Endothelial cell of hepatic sinusoid (primary cell): ENCODE measurements at regions not wholly inside any gene's neighbourhood (a gene's known extent, or its start where the extent isn't known, plus 50 kb on each side); places are given as distances from the start of the nearest gene placed in this dataset.
"Not testable (repeated sequence)": the region's sequence is repeated elsewhere in the genome, so short reads cannot be mapped to it uniquely, and the experiment has no call there.

Source experiments
- in situ Hi-C: cut with HindIII; loops from 2 replicates; pipeline ENCODE4 v1.10.0; 2017; ENCODE audit warnings: low sequenced_read_pairs

DNA sequence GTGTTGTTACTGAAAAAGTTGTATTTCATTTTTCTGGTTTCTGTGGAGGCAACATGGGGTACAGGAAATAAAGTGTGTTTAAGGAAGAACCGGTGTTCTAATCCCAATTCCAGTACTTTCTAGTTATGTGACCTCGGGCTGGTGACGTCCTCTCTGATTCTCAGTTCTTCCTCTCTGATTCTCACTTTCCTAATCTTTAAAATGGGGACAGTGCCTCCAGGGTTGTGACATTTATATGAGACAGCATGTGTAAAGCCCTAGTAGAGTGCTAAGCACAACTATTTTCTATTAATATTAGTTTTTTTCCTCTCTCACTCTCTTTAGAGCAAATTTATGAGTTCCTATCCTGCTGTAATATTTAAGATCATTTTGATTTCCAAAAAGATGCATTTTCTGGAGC lies 50.9 kb upstream of the PTPDC1 start:
- in situ Hi-C loops, result no loop called here

- in situ Hi-C loops, result no loop called here
Measured at GRCh38 chr9:94031946-94032345, 52.3 kb upstream of the PTPDC1 start.

DNA sequence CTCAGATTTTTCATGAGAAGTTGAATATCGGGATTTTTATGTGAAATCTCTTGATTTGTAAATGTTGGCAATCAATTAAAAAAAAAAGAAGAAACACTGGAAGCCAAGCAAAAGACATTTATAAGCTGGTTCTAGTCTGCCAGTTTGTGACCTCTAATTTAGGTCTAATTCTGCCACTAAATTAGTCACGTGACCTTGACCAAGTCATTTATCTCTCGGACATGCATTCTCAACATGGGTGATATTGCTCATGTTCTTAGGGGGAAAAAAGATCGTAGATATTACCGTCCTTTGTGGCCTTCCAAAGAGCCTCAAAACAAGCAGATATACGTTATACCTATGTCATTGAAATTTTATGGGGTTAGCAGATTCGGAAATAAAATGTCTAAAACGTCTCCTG lies 52.9 kb upstream of the PTPDC1 start:
- in situ Hi-C loops, result no loop called here

DNA sequence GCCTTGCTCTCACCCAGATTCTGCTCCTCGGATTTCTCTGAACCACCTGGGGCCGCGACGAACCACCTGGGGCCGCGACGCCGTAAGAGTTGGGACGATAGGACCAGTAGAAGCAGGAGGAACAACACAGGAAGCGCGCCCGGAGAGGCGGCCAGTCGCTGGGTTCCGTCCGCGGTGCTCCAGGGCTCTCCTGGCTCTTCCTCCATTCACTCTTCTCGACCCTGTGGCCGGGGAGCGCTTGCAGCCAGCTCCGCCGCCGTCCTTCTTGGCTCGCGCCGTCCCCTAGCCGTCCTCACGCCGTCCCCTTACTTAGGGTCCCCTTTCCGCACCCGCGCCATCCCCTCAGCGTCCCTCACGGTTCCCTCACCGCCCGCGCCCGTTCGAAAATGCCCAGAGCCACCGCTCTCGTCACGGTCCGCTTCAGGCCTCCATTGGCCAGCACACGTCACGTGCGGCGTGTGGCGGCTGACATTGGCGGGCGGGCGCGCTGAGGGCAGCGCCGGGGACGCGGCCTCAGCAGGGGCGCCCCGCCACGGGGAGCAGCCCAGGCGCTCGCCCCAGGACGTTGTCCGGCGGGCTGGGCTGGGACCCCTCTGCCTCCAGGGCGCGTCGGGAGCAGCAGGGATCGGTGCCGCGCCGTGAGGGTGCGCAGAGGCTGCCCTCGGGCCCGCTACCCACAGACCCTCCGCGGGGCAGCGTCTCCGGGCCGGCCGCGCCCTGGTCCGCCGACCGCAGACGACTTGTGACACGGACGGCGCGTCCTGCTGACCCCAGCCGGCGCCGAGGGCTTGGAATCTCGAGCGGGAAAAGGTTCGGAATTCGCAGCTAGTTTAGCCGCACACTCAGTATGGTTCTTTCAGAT lies 53.7 kb upstream of the PTPDC1 start:
- in situ Hi-C loops, result no loop called here

GRCh38 chr9:94029932-94030317 lies 54.3 kb upstream of the PTPDC1 start:
- in situ Hi-C loops, result no loop called here

DNA sequence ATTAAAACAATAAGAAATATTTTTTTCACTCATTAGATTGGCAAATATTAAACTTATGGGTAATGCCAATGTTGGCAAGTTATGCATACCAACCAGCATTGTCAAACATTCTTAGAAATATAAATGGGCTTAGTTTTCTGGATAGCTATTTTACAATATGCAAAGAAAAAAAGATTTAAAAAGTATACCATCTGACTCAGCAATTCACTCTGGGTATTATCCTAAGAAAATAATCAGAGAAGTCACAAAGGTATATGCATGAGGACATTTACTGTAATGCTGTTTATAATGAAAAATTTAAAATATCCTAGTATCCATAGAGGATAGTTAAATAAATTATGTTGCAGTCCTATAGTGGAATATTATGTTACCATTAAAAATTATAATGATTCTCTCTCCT lies 57.4 kb upstream of the PTPDC1 start:
- in situ Hi-C loops, result no loop called here

GRCh38 chr9:94022476-94022875 lies 61.8 kb upstream of the PTPDC1 start:
- in situ Hi-C loops, result not testable (repeated sequence)

DNA sequence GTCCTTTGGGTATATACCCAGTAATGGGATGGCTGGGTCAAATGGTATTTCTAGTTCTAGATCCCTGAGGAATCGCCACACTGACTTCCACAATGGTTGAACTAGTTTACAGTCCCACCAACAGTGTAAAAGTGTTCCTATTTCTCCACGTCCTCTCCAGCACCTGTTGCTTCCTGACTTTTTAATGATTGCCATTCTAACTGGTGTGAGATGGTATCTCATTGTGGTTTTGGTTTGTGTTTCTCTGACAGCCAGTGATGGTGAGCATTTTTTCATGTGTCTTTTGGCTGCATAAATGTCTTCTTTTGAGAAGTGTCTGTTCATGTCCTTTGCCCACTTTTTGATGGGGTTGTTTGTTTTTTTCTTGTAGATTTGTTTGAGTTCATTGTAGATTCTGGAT lies 63.4 kb upstream of the PTPDC1 start:
- in situ Hi-C loops, result not testable (repeated sequence)

- in situ Hi-C loops, result no loop called here
Measured at GRCh38 chr9:94018628-94019027, 63.5 kb upstream of the BARX1 start.

GRCh38 chr9:94017939-94018531 lies 62.9 kb upstream of the BARX1 start:
- in situ Hi-C loops, result no loop called here

DNA sequence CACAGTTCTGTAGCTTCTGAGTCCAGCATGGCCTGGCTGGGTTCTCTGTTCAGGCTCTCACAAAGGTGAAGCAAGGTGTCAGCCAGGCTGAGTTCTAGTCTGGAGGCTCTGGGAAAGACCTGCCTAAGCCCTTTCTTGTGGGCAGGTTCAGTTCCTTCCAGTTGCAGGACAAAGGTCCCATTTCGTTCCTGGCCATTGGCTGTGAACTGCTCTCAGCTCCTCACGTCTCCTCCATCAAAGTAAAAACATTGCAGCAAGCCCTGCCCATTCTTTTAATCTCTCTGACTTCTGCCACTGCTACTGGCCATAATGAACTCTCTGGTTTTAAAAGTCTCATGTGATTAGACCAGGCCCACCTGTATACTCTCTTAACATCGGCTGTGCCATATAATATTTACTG lies 61.6 kb upstream of the BARX1 start:
- in situ Hi-C loops, result no loop called here

DNA sequence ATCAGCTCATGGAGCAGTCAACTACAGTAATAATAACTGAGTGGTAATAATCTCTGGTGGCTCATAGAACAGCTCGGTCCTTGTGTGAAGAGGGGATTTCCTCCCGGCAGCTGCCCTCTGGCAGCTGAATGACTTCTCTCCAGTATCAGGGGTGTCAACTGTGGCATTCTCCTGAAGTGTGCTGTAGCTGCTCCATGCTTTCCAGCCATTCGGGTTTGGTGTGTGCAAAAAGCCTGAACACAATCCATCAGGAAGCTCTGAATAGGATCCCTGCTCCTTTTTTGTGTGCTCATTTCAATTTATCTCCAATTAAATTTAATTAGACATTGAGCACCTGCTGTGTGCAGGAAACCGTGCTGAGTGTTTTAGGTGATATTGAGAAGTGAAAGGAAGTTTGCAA lies 59.8 kb upstream of the BARX1 start:
- in situ Hi-C loops, result loop anchor here (5.0 kb wide), 1 partner anchor 42 kb away; no protein-coding TSS in a partner anchor

DNA sequence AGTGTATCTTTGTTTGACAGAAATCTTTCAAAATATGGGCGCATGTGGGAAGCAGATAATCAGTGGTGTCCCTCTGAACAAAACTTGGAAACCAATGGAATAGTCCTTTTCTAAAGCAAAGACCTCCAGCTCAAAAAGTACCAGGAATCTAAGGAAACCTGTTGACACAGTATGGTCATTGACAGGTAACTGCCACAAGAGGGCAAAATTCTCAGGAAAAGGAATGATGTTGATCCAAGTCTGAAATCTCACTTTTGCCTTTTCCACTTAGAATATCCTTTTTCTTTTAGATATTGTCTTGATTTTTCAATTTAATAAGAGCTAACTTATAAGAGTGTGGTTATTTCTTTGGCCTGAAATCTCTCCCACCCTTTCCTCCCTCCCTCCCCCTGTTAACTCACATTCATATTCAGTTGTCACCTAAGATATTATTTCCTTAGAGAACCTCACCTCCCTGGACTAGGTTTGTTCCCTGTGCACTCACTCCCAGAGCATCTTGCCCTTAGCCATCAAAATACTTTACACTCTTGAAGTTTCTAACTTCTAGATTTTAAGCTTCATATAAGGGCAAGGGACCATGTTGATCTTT lies 59.0 kb upstream of the BARX1 start:
- in situ Hi-C loops, result loop anchor here (5.0 kb wide), 1 partner anchor 43 kb away; no protein-coding TSS in a partner anchor

DNA sequence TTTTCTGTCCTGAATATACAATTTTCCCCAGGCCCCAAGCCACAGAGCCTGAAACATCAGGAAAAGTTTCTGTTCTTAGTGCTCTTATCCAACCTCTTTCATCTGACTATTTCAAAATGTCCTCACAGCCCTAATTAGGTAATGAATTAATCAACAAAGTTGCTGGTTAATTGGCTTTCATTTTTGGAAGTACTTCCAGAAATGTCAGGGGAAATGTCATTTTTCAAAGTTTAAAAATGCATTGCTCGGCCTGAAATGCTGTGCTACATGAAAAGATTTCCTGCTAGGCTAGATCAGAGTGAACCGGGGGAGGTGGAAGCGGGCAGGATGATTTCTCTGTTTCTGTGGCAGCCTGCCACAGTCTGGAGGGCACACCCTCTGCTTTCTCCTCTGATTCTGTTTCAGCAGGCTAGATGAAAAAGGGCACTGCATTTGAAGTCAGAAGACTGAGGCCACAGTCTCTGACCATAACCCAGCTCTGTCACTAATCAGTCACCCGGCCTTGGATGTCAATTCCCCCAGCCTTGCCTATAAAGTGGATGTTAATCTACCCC lies 55.9 kb upstream of the BARX1 start:
- in situ Hi-C loops, result loop anchor here (5.0 kb wide), 1 partner anchor 46 kb away; no protein-coding TSS in a partner anchor

GRCh38 chr9:94005272-94005901 lies 50.2 kb upstream of the BARX1 start:
- in situ Hi-C loops, result no loop called here
